ENCODE measurements at regions not wholly inside any gene's neighbourhood (a gene's known extent, or its start where the extent isn't known, plus 50 kb on each side); places are given as distances from the start of the nearest gene placed in this dataset.

DNA sequence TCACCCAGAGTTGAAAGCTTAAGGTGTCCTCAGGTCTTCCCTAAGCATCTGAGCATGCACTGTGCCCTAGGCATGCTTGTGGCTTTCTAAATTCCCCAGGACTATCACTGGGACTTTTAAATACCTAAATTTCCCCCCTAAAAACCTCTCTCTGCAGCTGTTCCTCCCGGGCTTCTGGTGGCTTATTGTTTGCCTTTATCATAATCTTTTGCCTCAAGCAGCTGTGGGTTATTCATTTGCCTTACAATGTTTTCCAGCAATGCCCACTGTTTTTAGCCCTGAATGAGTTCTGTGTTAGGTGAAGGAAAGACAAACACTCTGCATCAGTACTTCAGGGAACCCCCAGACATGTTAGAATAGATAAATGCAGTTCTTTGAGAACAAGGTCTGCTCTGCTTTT is 455.0 kb downstream of the ZIC3 start:
- Histone ChIP-seq H4K91ac (ENCODE audit: low read depth, low read length, poor library complexity) (no peak overlapping the region), H4K8ac (ENCODE audit: low read depth, low read length) (no peak overlapping the region), H3K14ac (ENCODE audit: low read length) (no peak overlapping the region), H2BK120ac (ENCODE audit: low read depth, low read length) (no peak overlapping the region), H3K79me1 (ENCODE audit: low read depth, low read length) (no peaks in the 10 kb centered on the region), H3K36me3 (replicated peaks in 1 of 2; ENCODE audit: control insufficient read depth in 2 of 2, insufficient read depth in 2 of 2, low read length in 2 of 2) (no peaks in the 10 kb centered on the region), H3K4me2 (ENCODE audit: insufficient read depth, low read length, poor library complexity, severe bottlenecking) (no peak overlapping the region), H2AK5ac (ENCODE audit: low read depth, low read length) (no peak overlapping the region), H3K27me3 (ENCODE audit: control insufficient read depth in 3 of 3, insufficient read depth in 3 of 3, low read depth in 1 of 3, low read length in 3 of 3) (no peaks in the 10 kb centered on the region), H3K9ac (ENCODE audit: low read depth, low read length, poor library complexity) (no peak overlapping the region), H3K23ac (ENCODE audit: low read depth, low read length, poor library complexity) (no peak overlapping the region), H2AFZ (ENCODE audit: low read length) (peak overlapping the region; percentile 15), H3K4me1 (ENCODE audit: control insufficient read depth in 2 of 2, insufficient read depth in 1 of 2, low read depth in 1 of 2, low read length in 2 of 2) (no peaks in the 10 kb centered on the region), H2BK5ac (ENCODE audit: low read length) (no peak overlapping the region), H3K4me3 (ENCODE audit: low read length in 2 of 2) (no peak overlapping the region), H3K18ac (ENCODE audit: low read length) (no peak overlapping the region), H2BK12ac (ENCODE audit: low read length) (peak overlapping the region; percentile 22), H3K9me3 (replicated peaks in 1 of 2; ENCODE audit: control insufficient read depth in 2 of 2, insufficient read depth in 1 of 2, low read depth in 1 of 2, low read length in 2 of 2) (no peaks in the 10 kb centered on the region), H3K27ac (replicated peaks; ENCODE audit: low read length) (no peak overlapping the region), H2BK15ac (ENCODE audit: low read length) (no peak overlapping the region), H3K4ac (ENCODE audit: low read length) (no peak overlapping the region)
- WGBS, 2 donors (ENCODE audit: extremely low coverage in 2 of 2, insufficient read length in 2 of 2, insufficient replicate concordance in 1 of 2): no CpG with 5 or more reads among the region's 1 CpG
- DNase-seq (ENCODE audit: low spot score): no peak

DNA sequence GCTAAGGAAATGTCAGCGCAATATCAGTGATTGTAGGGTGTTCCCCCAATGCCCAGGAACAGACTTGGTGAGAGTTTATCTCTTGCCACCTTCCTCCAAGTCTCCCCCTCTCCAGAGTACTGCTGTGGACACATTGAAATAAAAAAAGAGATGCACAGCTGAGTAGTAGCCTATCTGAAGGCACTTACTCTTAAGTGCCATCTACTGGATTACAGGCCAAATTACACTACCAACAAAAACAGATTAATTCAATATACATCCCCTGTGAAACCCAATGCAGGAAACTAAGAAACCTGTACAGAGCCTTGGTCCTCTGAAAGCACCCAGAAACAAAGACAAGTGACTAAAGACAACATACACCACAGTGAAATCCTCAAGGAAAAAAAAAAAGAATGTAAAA is 460.3 kb downstream of the ZIC3 start:
- no peak overlapping the region for H4K91ac ChIP-seq (ENCODE audit: low read depth, low read length, poor library complexity)
- no peak overlapping the region for H2AFZ ChIP-seq (ENCODE audit: low read length)
- H3K14ac ChIP-seq (ENCODE audit: low read length): no peak overlapping the region
- no peak overlapping the region for H3K18ac ChIP-seq (ENCODE audit: low read length)
- no peak overlapping the region for H2AK5ac ChIP-seq (ENCODE audit: low read depth, low read length)
- no peak overlapping the region for H3K4me2 ChIP-seq (ENCODE audit: insufficient read depth, low read length, poor library complexity, severe bottlenecking)
- no peak overlapping the region for H2BK5ac ChIP-seq (ENCODE audit: low read length)
- H3K27me3 ChIP-seq (ENCODE audit: control insufficient read depth in 3 of 3, insufficient read depth in 3 of 3, low read depth in 1 of 3, low read length in 3 of 3): no peaks in the 10 kb centered on the region
- H3K9me3 ChIP-seq (replicated peaks in 1 of 2; ENCODE audit: control insufficient read depth in 2 of 2, insufficient read depth in 1 of 2, low read depth in 1 of 2, low read length in 2 of 2): no peaks in the 10 kb centered on the region
- H3K4me1 ChIP-seq (ENCODE audit: control insufficient read depth in 2 of 2, insufficient read depth in 1 of 2, low read depth in 1 of 2, low read length in 2 of 2): no peaks in the 10 kb centered on the region
- H3K4me3 ChIP-seq (ENCODE audit: low read length in 2 of 2): no peak overlapping the region
- no peaks in the 10 kb centered on the region for H3K79me1 ChIP-seq (ENCODE audit: low read depth, low read length)
- H3K4ac ChIP-seq (ENCODE audit: low read length): no peak overlapping the region
- no peak for DNase-seq (ENCODE audit: low spot score)
- H4K8ac ChIP-seq (ENCODE audit: low read depth, low read length): no peak overlapping the region
- no peak overlapping the region for H3K9ac ChIP-seq (ENCODE audit: low read depth, low read length, poor library complexity)
- H2BK12ac ChIP-seq (ENCODE audit: low read length): no peak overlapping the region
- no peak overlapping the region for H2BK15ac ChIP-seq (ENCODE audit: low read length)
- H2BK120ac ChIP-seq (ENCODE audit: low read depth, low read length): no peak overlapping the region
- no peak overlapping the region for H3K23ac ChIP-seq (ENCODE audit: low read depth, low read length, poor library complexity)
- no CpG with 5 or more reads among the region's 1 CpG for WGBS, 2 donors (ENCODE audit: extremely low coverage in 2 of 2, insufficient read length in 2 of 2, insufficient replicate concordance in 1 of 2)
- no peaks in the 10 kb centered on the region for H3K36me3 ChIP-seq (replicated peaks in 1 of 2; ENCODE audit: control insufficient read depth in 2 of 2, insufficient read depth in 2 of 2, low read length in 2 of 2)
- no peak overlapping the region for H3K27ac ChIP-seq (replicated peaks; ENCODE audit: low read length)

DNA sequence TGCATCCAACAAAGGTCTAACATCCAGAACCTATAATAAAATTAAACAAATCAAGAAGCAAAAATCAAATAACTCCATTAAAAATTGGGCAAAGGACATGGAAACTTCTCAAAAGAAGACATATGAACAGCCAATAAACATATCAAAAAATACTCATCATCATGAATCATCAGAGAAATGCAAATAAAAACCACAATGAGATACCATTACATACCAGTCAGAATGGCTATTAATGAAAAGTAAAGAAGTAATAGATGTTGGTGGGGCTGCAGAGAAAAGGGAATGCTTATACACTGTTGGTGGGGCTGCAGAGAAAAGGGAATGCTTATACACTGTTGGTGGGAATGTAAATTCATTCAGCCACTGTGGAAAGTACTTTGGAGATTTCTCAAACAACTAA is 465.8 kb downstream of the ZIC3 start:
- H3K79me1 ChIP-seq (ENCODE audit: low read depth, low read length): no peaks in the 10 kb centered on the region
- no peak overlapping the region for H2BK5ac ChIP-seq (ENCODE audit: low read length)
- H3K9ac ChIP-seq (ENCODE audit: low read depth, low read length, poor library complexity): no peak overlapping the region
- H3K14ac ChIP-seq (ENCODE audit: low read length): no peak overlapping the region
- H3K18ac ChIP-seq (ENCODE audit: low read length): no peak overlapping the region
- DNase-seq (ENCODE audit: low spot score): no peak
- no peak overlapping the region for H3K4ac ChIP-seq (ENCODE audit: low read length)
- no peak overlapping the region for H2BK12ac ChIP-seq (ENCODE audit: low read length)
- no peaks in the 10 kb centered on the region for H3K4me1 ChIP-seq (ENCODE audit: control insufficient read depth in 2 of 2, insufficient read depth in 1 of 2, low read depth in 1 of 2, low read length in 2 of 2)
- H2BK120ac ChIP-seq (ENCODE audit: low read depth, low read length): no peak overlapping the region
- H3K27ac ChIP-seq (replicated peaks; ENCODE audit: low read length): no peak overlapping the region
- H4K8ac ChIP-seq (ENCODE audit: low read depth, low read length): no peak overlapping the region
- H3K36me3 ChIP-seq (replicated peaks in 1 of 2; ENCODE audit: control insufficient read depth in 2 of 2, insufficient read depth in 2 of 2, low read length in 2 of 2): no peaks in the 10 kb centered on the region
- H2AFZ ChIP-seq (ENCODE audit: low read length): no peak overlapping the region
- no peak overlapping the region for H2AK5ac ChIP-seq (ENCODE audit: low read depth, low read length)
- no peak overlapping the region for H4K91ac ChIP-seq (ENCODE audit: low read depth, low read length, poor library complexity)
- H2BK15ac ChIP-seq (ENCODE audit: low read length): no peak overlapping the region
- no peak overlapping the region for H3K23ac ChIP-seq (ENCODE audit: low read depth, low read length, poor library complexity)
- H3K27me3 ChIP-seq (ENCODE audit: control insufficient read depth in 3 of 3, insufficient read depth in 3 of 3, low read depth in 1 of 3, low read length in 3 of 3): no peaks in the 10 kb centered on the region
- H3K4me2 ChIP-seq (ENCODE audit: insufficient read depth, low read length, poor library complexity, severe bottlenecking): no peak overlapping the region
- H3K4me3 ChIP-seq (ENCODE audit: low read length in 2 of 2): no peak overlapping the region
- H3K9me3 ChIP-seq (replicated peaks in 1 of 2; ENCODE audit: control insufficient read depth in 2 of 2, insufficient read depth in 1 of 2, low read depth in 1 of 2, low read length in 2 of 2): no peaks in the 10 kb centered on the region

DNA sequence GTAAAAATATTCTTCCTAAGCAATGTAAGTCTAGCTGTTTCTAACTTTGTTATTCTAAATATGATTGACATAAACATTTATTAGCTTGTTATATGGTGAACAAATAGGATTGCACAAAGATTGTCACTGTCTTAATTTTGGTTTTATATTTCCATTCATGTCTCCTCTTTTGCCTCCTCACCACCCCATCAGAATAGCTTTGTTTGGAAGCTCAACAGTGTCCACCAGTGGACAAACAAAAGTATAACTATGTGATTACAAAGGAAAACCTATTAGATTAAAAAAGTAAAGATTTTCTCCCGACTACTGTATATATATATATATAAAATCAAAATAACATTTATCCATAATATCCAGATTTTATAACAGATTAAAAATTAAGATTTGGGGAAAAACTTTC is 468.2 kb downstream of the ZIC3 start:
- H3K23ac ChIP-seq (ENCODE audit: low read depth, low read length, poor library complexity): no peak overlapping the region
- WGBS, 2 donors (ENCODE audit: extremely low coverage in 2 of 2, insufficient read length in 2 of 2, insufficient replicate concordance in 1 of 2): no CpG with 5 or more reads among the region's 1 CpG
- no peak overlapping the region for H2AK5ac ChIP-seq (ENCODE audit: low read depth, low read length)
- H3K9ac ChIP-seq (ENCODE audit: low read depth, low read length, poor library complexity): no peak overlapping the region
- no peak overlapping the region for H2BK5ac ChIP-seq (ENCODE audit: low read length)
- H3K36me3 ChIP-seq (replicated peaks in 1 of 2; ENCODE audit: control insufficient read depth in 2 of 2, insufficient read depth in 2 of 2, low read length in 2 of 2): no peaks in the 10 kb centered on the region
- H3K14ac ChIP-seq (ENCODE audit: low read length): no peak overlapping the region
- no peaks in the 10 kb centered on the region for H3K79me1 ChIP-seq (ENCODE audit: low read depth, low read length)
- H3K27ac ChIP-seq (replicated peaks; ENCODE audit: low read length): no peak overlapping the region
- H3K27me3 ChIP-seq (ENCODE audit: control insufficient read depth in 3 of 3, insufficient read depth in 3 of 3, low read depth in 1 of 3, low read length in 3 of 3): no peaks in the 10 kb centered on the region
- H3K4me2 ChIP-seq (ENCODE audit: insufficient read depth, low read length, poor library complexity, severe bottlenecking): no peak overlapping the region
- no peak overlapping the region for H3K18ac ChIP-seq (ENCODE audit: low read length)
- no peak overlapping the region for H2BK15ac ChIP-seq (ENCODE audit: low read length)
- no peak overlapping the region for H2BK120ac ChIP-seq (ENCODE audit: low read depth, low read length)
- no peak overlapping the region for H3K4me3 ChIP-seq (ENCODE audit: low read length in 2 of 2)
- H4K8ac ChIP-seq (ENCODE audit: low read depth, low read length): no peak overlapping the region
- no peaks in the 10 kb centered on the region for H3K9me3 ChIP-seq (replicated peaks in 1 of 2; ENCODE audit: control insufficient read depth in 2 of 2, insufficient read depth in 1 of 2, low read depth in 1 of 2, low read length in 2 of 2)
- no peak overlapping the region for H2AFZ ChIP-seq (ENCODE audit: low read length)
- no peak overlapping the region for H2BK12ac ChIP-seq (ENCODE audit: low read length)
- no peak overlapping the region for H3K4ac ChIP-seq (ENCODE audit: low read length)
- H4K91ac ChIP-seq (ENCODE audit: low read depth, low read length, poor library complexity): no peak overlapping the region
- no peak for DNase-seq (ENCODE audit: low spot score)
- H3K4me1 ChIP-seq (ENCODE audit: control insufficient read depth in 2 of 2, insufficient read depth in 1 of 2, low read depth in 1 of 2, low read length in 2 of 2): no peaks in the 10 kb centered on the region

Measured in neuronal stem cell (in vitro differentiated cells).